Cardiac muscle cell (in vitro differentiated cells and primary cell): ENCODE measurements at regions not wholly inside any gene's neighbourhood (a gene's known extent, or its start where the extent isn't known, plus 50 kb on each side); places are given as distances from the start of the nearest gene placed in this dataset.
A peak's percentile ranks its signal among the peaks of the same experiment; 100 is the strongest.
"Not testable (repeated sequence)": the region's sequence is repeated elsewhere in the genome, so short reads cannot be mapped to it uniquely, and the experiment has no call there.

Experiments used
- DNase-seq, 2 donors: peaks; one replicate each; pipeline versions ENCODE4 v3.0.0 to v3.0.0-alpha.2; 2010 to 2017; ENCODE audit warnings: low read depth in 1 of 2, low spot score in 1 of 2
- H3K27ac ChIP-seq: fragments of 200-600 bp; sonication (generic); 2 replicates; pipeline ENCODE4 v1.5.1; 2016
- H3K27me3 ChIP-seq: fragments of 200-600 bp; sonication (generic); 2 replicates; pipeline ENCODE4 v1.6.0; 2016; ENCODE audit warnings: control low read depth
- H3K36me3 ChIP-seq: fragments of 200-600 bp; sonication (generic); 2 replicates; pipeline ENCODE4 v1.5.1; 2016; ENCODE audit warnings: control low read depth
- H3K4me1 ChIP-seq: fragments of 200-600 bp; sonication (generic); 2 replicates; pipeline ENCODE4 v1.8.1; 2017; ENCODE audit warnings: low read depth, mild to moderate bottlenecking, mixed run types
- H3K4me3 ChIP-seq: fragments of 200-600 bp; sonication (generic); 2 replicates; pipeline ENCODE4 v1.5.1; 2016; ENCODE audit warnings: mild to moderate bottlenecking
- H3K9me3 ChIP-seq: fragments of 200-600 bp; sonication (generic); 2 replicates; pipeline ENCODE4 v1.5.1; 2017; ENCODE audit warnings: low read depth, mild to moderate bottlenecking, control low read depth
- TF ChIP-seq, protein P1 (sequence below): IDR thresholded peaks from 2 replicates; pipeline ENCODE4 v1.5.1; 2012; ENCODE audit warnings: low read depth, mild to moderate bottlenecking, low read length

DNA sequence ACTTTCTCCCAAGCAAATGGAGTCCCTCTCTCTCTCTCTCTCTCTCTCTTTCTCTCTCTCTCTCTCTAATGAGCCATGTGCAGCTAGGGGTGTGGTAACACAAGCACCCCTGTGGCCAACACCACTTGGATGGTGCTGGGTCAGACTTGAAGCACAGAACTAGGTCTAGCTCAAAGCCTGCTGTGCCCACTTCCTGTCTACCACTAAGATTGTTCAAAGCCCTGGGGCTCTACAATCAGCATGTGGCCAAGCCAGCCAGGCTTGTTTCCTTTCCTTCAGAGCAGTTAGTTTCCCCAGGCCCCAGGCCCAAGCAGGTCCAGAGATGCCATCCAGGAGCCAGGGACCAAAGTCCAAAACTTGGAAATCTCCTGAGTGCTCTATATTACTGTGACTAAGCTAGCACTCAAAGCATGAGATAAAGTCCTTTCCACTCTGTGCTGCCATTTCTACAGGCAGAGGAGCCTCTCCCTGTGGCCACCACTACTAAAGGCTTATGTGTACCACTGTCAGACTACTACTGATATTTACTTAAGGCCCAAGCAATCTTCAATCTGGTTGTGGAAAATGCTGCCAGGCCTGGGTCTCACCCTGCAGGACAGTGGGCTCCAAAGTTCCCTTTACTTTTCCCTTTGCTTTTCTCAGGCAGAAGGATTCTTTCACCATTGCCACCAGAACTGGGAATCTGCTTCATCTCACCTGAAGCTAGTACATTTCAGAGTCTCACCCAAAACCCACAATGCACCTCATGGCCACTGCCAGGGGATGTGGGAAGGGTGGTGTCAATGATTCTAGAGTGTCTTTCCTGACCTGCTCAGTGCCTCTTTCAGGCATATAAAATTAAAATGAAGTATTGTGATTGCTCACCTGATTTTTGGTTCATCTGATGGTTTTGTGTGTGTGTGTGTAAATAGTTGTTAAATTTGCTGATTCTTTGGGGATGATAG, 999.5 kb downstream of the NCAM2 start:
- Histone ChIP-seq H3K36me3 (no peaks in the 10 kb centered on the region), H3K4me1 (no peaks in the 10 kb centered on the region), H3K27ac (no peak overlapping the region), H3K4me3 (no peak overlapping the region), H3K27me3 (no peaks in the 10 kb centered on the region), H3K9me3 (no peaks in the 10 kb centered on the region)
- TF ChIP-seq, protein P1, sequence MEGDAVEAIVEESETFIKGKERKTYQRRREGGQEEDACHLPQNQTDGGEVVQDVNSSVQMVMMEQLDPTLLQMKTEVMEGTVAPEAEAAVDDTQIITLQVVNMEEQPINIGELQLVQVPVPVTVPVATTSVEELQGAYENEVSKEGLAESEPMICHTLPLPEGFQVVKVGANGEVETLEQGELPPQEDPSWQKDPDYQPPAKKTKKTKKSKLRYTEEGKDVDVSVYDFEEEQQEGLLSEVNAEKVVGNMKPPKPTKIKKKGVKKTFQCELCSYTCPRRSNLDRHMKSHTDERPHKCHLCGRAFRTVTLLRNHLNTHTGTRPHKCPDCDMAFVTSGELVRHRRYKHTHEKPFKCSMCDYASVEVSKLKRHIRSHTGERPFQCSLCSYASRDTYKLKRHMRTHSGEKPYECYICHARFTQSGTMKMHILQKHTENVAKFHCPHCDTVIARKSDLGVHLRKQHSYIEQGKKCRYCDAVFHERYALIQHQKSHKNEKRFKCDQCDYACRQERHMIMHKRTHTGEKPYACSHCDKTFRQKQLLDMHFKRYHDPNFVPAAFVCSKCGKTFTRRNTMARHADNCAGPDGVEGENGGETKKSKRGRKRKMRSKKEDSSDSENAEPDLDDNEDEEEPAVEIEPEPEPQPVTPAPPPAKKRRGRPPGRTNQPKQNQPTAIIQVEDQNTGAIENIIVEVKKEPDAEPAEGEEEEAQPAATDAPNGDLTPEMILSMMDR: no peak
- DNase-seq: no peak

DNA sequence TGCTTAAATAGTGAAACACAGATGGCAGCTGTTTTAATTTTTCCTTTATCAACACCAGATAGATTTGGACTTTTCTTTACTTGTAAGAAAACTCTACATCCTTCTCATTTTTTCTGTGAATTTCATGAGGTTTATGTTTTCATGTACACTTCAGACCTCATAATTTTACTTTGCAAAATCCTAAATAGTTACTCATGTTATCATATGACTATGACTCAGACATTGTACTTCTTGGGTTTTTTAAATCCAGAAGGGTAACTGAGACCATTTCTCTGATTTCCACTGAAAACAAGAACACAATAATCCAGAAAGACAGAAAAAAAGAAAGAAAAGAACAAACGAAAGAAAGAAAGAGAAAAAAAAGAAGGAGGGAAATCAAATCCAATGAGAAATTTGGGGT, 1021.6 kb downstream of the NCAM2 start:
- Histone ChIP-seq H3K4me1 (no peaks in the 10 kb centered on the region), H3K27ac (no peak overlapping the region), H3K4me3 (no peak overlapping the region), H3K9me3 (no peaks in the 10 kb centered on the region), H3K36me3 (no peaks in the 10 kb centered on the region), H3K27me3 (no peaks in the 10 kb centered on the region)
- DNase-seq: peak in 1 of 2 donors; percentile 53
- TF ChIP-seq, protein P1: no peak

DNA sequence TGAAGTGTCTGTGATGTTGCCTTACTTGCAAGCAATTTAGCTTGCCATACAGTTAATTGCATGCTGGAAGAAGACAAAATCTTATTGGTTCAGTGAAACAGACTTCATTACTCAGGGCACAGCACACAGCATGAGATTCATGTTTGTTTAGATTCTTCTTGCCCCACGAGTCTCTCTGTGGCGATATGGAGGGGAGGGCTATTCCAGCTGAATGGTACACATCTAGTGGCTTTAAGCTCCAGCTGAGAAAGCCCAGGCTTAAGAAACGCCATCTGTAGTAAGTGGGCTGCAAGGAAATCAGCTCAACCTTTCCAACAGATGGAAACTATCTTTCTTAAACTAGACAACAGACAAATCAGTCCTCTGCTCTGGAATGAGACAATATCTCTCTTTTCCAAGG, 1022.0 kb downstream of the NCAM2 start:
- H3K9me3 ChIP-seq: no peaks in the 10 kb centered on the region
- H3K4me3 ChIP-seq: no peak overlapping the region
- H3K4me1 ChIP-seq: no peaks in the 10 kb centered on the region
- peak in 1 of 2 donors; percentile 73 for DNase-seq
- TF ChIP-seq, protein P1: no peak
- no peak overlapping the region for H3K27ac ChIP-seq
- H3K27me3 ChIP-seq: no peaks in the 10 kb centered on the region
- no peaks in the 10 kb centered on the region for H3K36me3 ChIP-seq

DNA sequence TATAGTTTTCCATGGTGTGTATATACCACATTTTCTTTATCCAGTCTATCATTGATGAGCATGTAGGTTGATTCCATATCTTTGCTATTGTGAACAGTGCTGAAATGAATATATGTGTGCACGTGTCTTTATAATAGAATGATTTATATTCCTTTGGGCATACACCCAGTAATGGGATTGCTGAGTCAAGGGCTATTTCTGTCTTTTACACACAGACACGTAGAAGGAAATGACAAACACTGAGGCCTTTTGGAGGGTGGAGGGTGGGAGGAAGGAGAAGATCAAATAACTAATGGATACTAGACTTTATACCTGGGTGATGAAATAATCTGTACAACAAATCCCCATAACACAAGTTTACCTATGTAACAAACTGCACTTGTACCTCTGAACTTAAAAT, 1025.7 kb downstream of the NCAM2 start:
- H3K4me3 ChIP-seq, DNase-seq, H3K27ac ChIP-seq, H3K36me3 ChIP-seq, H3K4me1 ChIP-seq, H3K9me3 ChIP-seq, H3K27me3 ChIP-seq: not testable (repeated sequence)

DNA sequence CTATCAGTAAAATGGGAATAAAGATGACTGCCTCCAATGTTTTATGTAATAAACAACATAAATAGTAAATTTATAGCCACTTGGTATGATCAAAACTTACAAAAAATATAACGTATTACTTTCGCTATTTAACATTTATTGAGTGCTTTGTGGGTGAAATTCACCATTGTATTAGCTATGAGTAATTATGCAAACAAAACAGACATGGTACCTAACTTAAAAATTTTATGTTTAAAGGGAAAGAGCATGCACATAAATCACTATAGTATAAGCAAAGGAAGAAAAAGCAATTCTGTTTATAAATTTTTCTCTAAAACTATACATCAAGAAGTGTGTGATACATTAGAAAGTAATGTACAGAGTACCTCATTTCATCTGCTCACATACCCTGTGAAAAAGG, 1046.2 kb downstream of the NCAM2 start:
- no peak overlapping the region for H3K27ac ChIP-seq
- no peaks in the 10 kb centered on the region for H3K4me1 ChIP-seq
- H3K4me3 ChIP-seq: no peak overlapping the region
- H3K9me3 ChIP-seq: no peaks in the 10 kb centered on the region
- no peak for DNase-seq
- no peaks in the 10 kb centered on the region for H3K27me3 ChIP-seq
- no peaks in the 10 kb centered on the region for H3K36me3 ChIP-seq
- TF ChIP-seq, protein P1: no peak

DNA sequence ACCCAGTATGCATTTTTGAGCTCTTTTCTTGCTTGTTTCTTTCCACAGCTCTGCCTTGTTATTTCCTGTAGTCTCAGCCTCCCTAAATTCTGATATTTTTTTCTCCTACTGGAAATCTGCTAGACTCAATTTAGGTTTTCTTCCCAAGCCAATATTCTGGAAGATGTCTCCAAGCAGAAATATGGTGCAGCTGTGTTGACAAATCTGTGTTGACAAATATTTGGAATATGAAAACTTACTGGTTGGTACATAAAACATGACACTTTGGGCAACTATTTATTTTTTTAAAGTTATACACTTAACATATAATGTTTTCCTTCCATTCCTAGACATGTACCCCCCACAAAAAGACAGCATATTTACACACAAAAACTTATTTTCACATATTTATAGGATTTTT, 1048.4 kb downstream of the NCAM2 start:
- no peaks in the 10 kb centered on the region for H3K9me3 ChIP-seq
- H3K27me3 ChIP-seq: no peaks in the 10 kb centered on the region
- H3K27ac ChIP-seq: no peak overlapping the region
- TF ChIP-seq, protein P1: no peak
- no peak for DNase-seq
- no peaks in the 10 kb centered on the region for H3K36me3 ChIP-seq
- H3K4me3 ChIP-seq: no peak overlapping the region
- H3K4me1 ChIP-seq: no peaks in the 10 kb centered on the region
